OCI-LY7 (cell line): ENCODE measurements at regions not wholly inside any gene's neighbourhood (a gene's known extent, or its start where the extent isn't known, plus 50 kb on each side); places are given as distances from the start of the nearest gene placed in this dataset.

Source experiments
- BruUV-seq: library from RNA; stranded (reverse); fragments of 400-500 nt; replicated peaks from 2 replicates; lab custom pipeline; 2021; lab: Mats Ljungman, UMichigan
- CTCF ChIA-PET: fragments of 300-600 bp; sonication (Branson Sonifier 250); formaldehyde crosslinking; loops from one replicate; lab custom pipeline; 2022; ENCODE audit warnings: antibody characterized with exemption; ENCODE audit not compliant: unreplicated experiment; lab: Charles Lee
- POLR2A ChIA-PET: fragments of 300-600 bp; sonication (Branson Sonifier 250); formaldehyde crosslinking; loops from one replicate; lab custom pipeline; 2022; ENCODE audit warnings: antibody characterized with exemption; lab: Charles Lee
- DNase-seq: peaks from one replicate; pipeline ENCODE4 v3.0.0-alpha.2; 2015; ENCODE audit warnings: low spot score
- H2AFZ ChIP-seq: fragments of 200-600 bp; sonication (generic), shearing (Covaris generic); 2 replicates; pipeline ENCODE4 v1.6.1; 2014; ENCODE audit warnings: mild to moderate bottlenecking, antibody characterized with exemption, low read length, moderate library complexity
- H3K27ac ChIP-seq: fragments of 200-600 bp; sonication (generic); 2 replicates; pipeline ENCODE4 v1.5.1; 2014; ENCODE audit warnings: mixed run types, low read depth, mild to moderate bottlenecking, moderate library complexity, low read length, inconsistent platforms; ENCODE audit not compliant: poor library complexity, severe bottlenecking
- H3K36me3 ChIP-seq: fragments of 200-600 bp; sonication (generic); 2 replicates; pipeline ENCODE4 v1.6.1; 2014; ENCODE audit warnings: mild to moderate bottlenecking, antibody characterized with exemption, low read length, moderate library complexity, mixed read lengths; ENCODE audit not compliant: insufficient read depth
- H3K4me1 ChIP-seq: fragments of 200-600 bp; sonication (generic); 2 replicates; pipeline ENCODE4 v1.5.1; 2014; ENCODE audit warnings: mild to moderate bottlenecking, low read length; ENCODE audit not compliant: insufficient read depth, poor library complexity, severe bottlenecking
- H3K4me2 ChIP-seq: fragments of 200-600 bp; sonication (generic); 2 replicates; pipeline ENCODE4 v1.6.1; 2014; ENCODE audit warnings: mild to moderate bottlenecking, low read length
- H3K4me3 ChIP-seq: fragments of 200-600 bp; sonication (generic); 2 replicates; pipeline ENCODE4 v1.5.1; 2014; ENCODE audit warnings: mild to moderate bottlenecking, low read depth, low read length; ENCODE audit not compliant: poor library complexity, severe bottlenecking
- H3K79me2 ChIP-seq: fragments of 200-600 bp; sonication (generic); 2 replicates; pipeline ENCODE4 v1.6.1; 2016; ENCODE audit warnings: low read depth, mild to moderate bottlenecking, low read length, moderate library complexity, mixed read lengths; ENCODE audit not compliant: insufficient read depth
- H3K9me2 ChIP-seq: fragments of 200-600 bp; sonication (generic); 2 replicates; pipeline ENCODE4 v1.6.1; 2016; ENCODE audit warnings: mild to moderate bottlenecking, low read length, mixed read lengths; ENCODE audit not compliant: insufficient read depth
- H3K9me3 ChIP-seq: fragments of 200-600 bp; sonication (generic); 2 replicates; pipeline ENCODE4 v1.6.1; 2014; ENCODE audit warnings: mild to moderate bottlenecking, mixed run types, low read length, mixed read lengths
- H4K20me1 ChIP-seq: fragments of 200-600 bp; sonication (generic); 2 replicates; pipeline ENCODE4 v1.6.1; 2014; ENCODE audit warnings: mild to moderate bottlenecking, antibody characterized with exemption, low read length, moderate library complexity, mixed read lengths; ENCODE audit not compliant: insufficient read depth
- CTCF ChIP-seq: fragments of 200-600 bp; sonication (generic); conservative IDR thresholded peaks from 2 replicates; pipeline ENCODE4 v1.5.1; 2014; ENCODE audit warnings: mild to moderate bottlenecking, antibody characterized with exemption, low read length, moderate library complexity, mixed read lengths
- EZH2phosphoT487 ChIP-seq: fragments of 200-600 bp; sonication (generic); IDR thresholded peaks from 2 replicates; pipeline ENCODE4 v1.6.1; 2018; ENCODE audit warnings: low read depth, borderline replicate concordance, mild to moderate bottlenecking, mixed run types, antibody characterized with exemption, low read length, moderate library complexity, mixed read lengths
- intact Hi-C: fragments of 100-400 bp; cut with micrococcal nuclease; formaldehyde crosslinking; loops from one replicate; pipeline ENCODE4 v1.10.0; 2022; ENCODE audit not compliant: unreplicated experiment

- TF ChIP-seq CTCF = no peak
- TF ChIP-seq EZH2phosphoT487 = no peak
- Histone ChIP-seq H3K9me3 (no peaks in the 10 kb centered on the region), H3K79me2 (no peaks in the 10 kb centered on the region), H3K9me2 (no peaks in the 10 kb centered on the region), H3K4me3 (no peak overlapping the region), H2AFZ (no peak overlapping the region), H4K20me1 (no peaks in the 10 kb centered on the region), H3K4me1 (no peaks in the 10 kb centered on the region), H3K36me3 (no peaks in the 10 kb centered on the region), H3K27ac (no peak overlapping the region), H3K4me2 (no peak overlapping the region)
- DNase-seq = no peak
- POLR2A ChIA-PET = interaction anchor here (0.6 kb wide), 1 partner anchor 518 kb away, joined by 3 read pairs; no protein-coding TSS in a partner anchor
- intact Hi-C loops = no loop called here
- CTCF ChIA-PET = no interaction called here
- no TSS peak for BruUV-seq
Measured at GRCh38 chr14:53711205-53711604, 245.4 kb downstream of the BMP4 start.

GRCh38 chr14:53710615-53711014 is 246.0 kb downstream of the BMP4 start:
- Histone ChIP-seq H3K4me3 (no peak overlapping the region), H3K36me3 (no peaks in the 10 kb centered on the region), H3K27ac (no peak overlapping the region), H2AFZ (no peak overlapping the region), H3K4me2 (no peak overlapping the region), H3K79me2 (no peaks in the 10 kb centered on the region), H4K20me1 (no peaks in the 10 kb centered on the region), H3K9me3 (no peaks in the 10 kb centered on the region), H3K9me2 (no peaks in the 10 kb centered on the region), H3K4me1 (no peaks in the 10 kb centered on the region)
- TF ChIP-seq CTCF (no peak), EZH2phosphoT487 (no peak)
- BruUV-seq = no TSS peak
- intact Hi-C loops = no loop called here
- CTCF ChIA-PET = no interaction called here
- DNase-seq = no peak
- POLR2A ChIA-PET = interaction anchor here (0.6 kb wide), 1 partner anchor 518 kb away, joined by 3 read pairs; no protein-coding TSS in a partner anchor

GRCh38 chr14:53709381-53709780 is 247.2 kb downstream of the BMP4 start:
- intact Hi-C loops = no loop called here
- H2AFZ ChIP-seq = no peak overlapping the region
- TF ChIP-seq CTCF (no peak), EZH2phosphoT487 (no peak)
- ChIA-PET CTCF (no interaction called here), POLR2A (no interaction called here)
- H3K4me3 ChIP-seq = no peak overlapping the region
- no peaks in the 10 kb centered on the region for H4K20me1 ChIP-seq
- H3K36me3 ChIP-seq = no peaks in the 10 kb centered on the region
- no peaks in the 10 kb centered on the region for H3K9me2 ChIP-seq
- BruUV-seq = no TSS peak
- no peaks in the 10 kb centered on the region for H3K9me3 ChIP-seq
- no peak for DNase-seq
- no peaks in the 10 kb centered on the region for H3K4me1 ChIP-seq
- H3K79me2 ChIP-seq = no peaks in the 10 kb centered on the region
- H3K4me2 ChIP-seq = no peak overlapping the region
- H3K27ac ChIP-seq = no peak overlapping the region
